Frontal cortex (tissue), 3 donors: ENCODE measurements at regions not wholly inside any gene's neighbourhood (a gene's known extent, or its start where the extent isn't known, plus 50 kb on each side); places are given as distances from the start of the nearest gene placed in this dataset.
"Not testable (repeated sequence)": the region's sequence is repeated elsewhere in the genome, so short reads cannot be mapped to it uniquely, and the experiment has no call there.

Experiments
- DNase-seq, 2 donors: peaks; one replicate each; pipeline ENCODE4 v3.0.0; 2012; ENCODE audit warnings: low spot score in 2 of 2
- FAIRE-seq: peaks from 2 replicates; lab custom pipeline; 2012; peaks lifted over from hg19 to GRCh38; lab: Jason Lieb, UNC
- donor health status: control.
- donor health status: control.
- donor health status: control.

- DNase-seq (no peak), FAIRE-seq (no peak)
Measured at GRCh38 chr4:111988514-111988913, 156.7 kb upstream of the FAM241A start.

DNA sequence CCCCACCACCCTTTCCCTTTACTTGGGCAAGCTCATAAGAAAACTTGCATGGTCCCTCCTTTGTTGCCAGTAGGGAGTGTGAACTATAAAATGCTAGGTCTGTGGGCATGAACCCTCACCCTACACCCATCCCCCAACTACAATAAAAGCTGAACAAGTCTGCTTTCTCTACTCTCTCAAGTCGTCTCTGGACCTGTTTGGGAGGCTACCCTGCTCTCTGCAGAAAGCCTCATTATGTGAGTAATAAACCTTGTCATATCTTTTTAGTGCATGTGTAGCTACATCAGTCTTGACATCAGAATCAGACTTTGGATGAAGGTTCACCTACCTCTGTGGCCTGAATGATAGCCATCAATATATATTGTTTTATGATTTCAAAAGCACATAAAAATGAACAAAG lies 155.4 kb upstream of the FAM241A start:
- FAIRE-seq = no peak
- no peak for DNase-seq

GRCh38 chr4:111991163-111991562 lies 154.1 kb upstream of the FAM241A start:
- DNase-seq (no peak), FAIRE-seq (no peak)

GRCh38 chr4:111991797-111992196 lies 153.5 kb upstream of the FAM241A start:
- FAIRE-seq (no peak), DNase-seq (no peak)

DNA sequence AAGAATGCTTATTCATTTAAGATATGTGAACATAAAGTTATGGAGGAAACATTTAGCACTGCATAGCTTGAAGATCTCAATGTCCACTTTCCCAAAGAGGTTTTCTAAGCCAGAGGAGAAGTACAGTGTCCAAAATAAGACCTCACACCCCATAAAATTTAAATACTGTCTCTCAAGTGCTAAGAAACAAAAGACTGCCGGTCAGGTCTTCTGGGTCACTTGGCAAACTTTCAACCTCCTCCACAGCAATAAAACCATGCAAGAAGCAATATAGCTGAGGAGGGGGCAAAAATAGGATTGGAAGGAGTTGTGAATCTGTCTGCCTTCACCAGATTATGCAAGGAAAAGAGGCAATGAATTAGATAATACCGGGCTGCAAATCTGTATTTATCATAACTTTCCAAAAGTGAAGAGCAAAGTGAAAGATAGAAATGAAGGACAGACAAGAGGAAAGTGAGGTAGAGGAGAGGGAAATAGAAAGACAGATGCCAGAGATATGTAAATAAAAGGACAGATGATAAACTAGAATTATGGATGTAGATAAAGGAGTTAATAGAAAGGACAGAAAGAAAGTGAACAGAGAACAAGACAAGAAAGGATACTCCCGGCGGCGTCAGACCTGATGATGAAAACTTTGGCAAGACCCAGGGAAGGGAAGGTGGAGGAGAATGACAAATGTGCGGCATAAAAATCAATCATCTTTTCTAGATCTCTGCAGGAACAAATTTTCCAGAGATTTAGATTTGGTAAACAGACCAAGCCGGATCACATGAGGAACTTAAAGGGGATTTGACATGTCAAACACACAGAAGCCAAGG lies 152.7 kb upstream of the FAM241A start:
- FAIRE-seq (no peak), DNase-seq (no peak)

DNA sequence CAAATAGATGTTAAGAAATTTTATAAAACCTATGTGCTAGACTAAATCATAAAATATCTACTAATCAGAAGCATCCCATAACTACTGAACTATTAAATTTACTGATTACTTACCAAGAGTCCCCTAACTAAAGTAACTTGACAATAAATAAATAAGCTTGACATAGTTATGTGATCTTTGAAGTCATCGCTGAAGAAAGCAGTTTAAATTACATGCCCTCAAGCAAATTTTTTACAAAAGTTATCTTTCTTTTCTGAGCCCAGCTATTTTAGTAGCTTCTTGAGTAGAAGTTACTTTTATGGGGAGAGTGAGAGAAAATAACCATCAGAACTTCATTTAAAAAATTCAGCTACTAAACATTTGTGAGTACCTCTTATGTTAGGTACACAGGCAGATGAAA lies 150.9 kb upstream of the FAM241A start:
- FAIRE-seq = no peak
- no peak for DNase-seq

- FAIRE-seq (no peak), DNase-seq (no peak)
Measured at GRCh38 chr4:111997785-111998184, 147.5 kb upstream of the FAM241A start.

GRCh38 chr4:111999801-112000200 lies 145.5 kb upstream of the FAM241A start:
- DNase-seq (no peak), FAIRE-seq (no peak)

GRCh38 chr4:112001041-112001440 lies 144.2 kb upstream of the FAM241A start:
- DNase-seq (no peak), FAIRE-seq (no peak)

DNA sequence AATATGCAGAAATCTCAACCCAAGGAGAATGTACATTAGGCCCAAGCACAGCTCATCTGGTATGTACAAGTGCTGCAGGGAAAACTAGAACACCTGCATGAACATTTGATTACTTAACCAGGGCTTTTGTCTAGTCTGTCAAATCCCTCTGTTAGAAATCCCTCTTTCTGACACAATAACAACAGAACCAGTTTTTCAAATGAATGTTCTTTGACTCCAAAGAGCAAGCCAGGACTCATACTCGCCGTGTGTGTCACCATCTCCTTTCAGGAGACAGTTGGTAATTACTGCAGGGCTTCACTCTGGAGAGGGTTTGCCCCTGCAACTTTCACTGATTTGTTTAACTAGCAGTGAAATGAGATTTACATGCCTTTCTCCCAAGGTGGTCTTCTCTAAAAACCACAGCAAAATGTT lies 143.0 kb upstream of the FAM241A start:
- FAIRE-seq (no peak), DNase-seq (no peak)

DNA sequence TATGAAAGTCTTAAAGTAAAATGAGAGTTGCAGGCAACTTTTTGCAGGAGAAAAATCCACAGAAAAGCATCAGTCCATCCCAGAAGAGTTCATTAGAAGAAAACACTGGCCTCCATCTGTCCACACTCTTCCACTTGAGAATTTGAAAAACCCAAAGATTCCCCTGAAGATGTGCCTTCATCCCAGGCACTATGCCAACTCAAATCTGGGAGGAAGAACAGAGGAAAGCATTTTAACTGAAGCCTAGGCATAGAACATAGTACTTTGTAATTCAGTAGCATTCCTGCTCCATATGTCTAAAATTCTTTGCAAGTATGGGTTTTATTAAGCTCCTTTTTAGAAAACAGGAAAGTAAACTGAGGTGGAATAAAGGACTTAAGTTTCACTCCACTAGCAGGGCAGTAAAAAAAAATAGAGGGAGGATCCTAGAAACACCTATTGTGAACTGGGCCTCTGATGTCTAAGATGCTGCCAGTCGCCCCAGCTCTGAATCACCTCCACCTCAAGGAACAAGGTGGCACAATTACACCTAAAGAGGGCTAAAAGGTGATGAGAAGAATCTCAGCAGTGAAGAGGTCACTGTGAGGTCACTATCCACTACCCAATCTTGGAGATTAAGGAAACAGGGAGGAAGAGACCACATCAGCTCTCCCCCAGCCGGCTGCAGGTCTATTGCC lies 141.9 kb upstream of the FAM241A start:
- FAIRE-seq (no peak), DNase-seq (no peak)

DNA sequence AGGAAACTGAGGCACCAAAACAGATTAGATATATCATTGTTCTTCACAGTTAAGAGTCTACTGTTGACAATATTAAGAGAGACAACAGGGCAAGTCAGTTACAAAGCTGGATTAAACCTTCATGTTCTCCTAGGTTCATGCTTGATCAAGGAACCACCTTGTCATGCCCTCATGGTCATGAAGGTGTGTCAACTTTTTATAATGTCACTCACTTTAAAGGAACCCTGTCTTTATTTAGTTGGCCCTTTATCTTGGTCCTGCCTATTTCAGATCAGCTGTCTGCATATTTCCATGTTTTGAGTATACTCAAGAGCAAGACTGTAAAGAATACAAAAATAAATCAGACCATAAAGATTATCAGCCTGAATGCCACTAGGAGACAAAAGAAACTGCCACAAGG lies 140.2 kb upstream of the FAM241A start:
- DNase-seq = no peak
- no peak for FAIRE-seq

GRCh38 chr4:112007391-112007790 lies 137.9 kb upstream of the FAM241A start:
- DNase-seq (no peak), FAIRE-seq (no peak)

GRCh38 chr4:112015960-112016359 lies 129.3 kb upstream of the FAM241A start:
- no peak for DNase-seq
- no peak for FAIRE-seq

- DNase-seq (no peak), FAIRE-seq (no peak)
Measured at GRCh38 chr4:112023402-112023950, 121.8 kb upstream of the FAM241A start.

GRCh38 chr4:112026058-112026457 lies 119.2 kb upstream of the FAM241A start:
- DNase-seq (no peak), FAIRE-seq (no peak)

GRCh38 chr4:112029771-112030171 lies 115.5 kb upstream of the FAM241A start:
- FAIRE-seq (no peak), DNase-seq (no peak)

GRCh38 chr4:112031712-112032328 lies 113.4 kb upstream of the FAM241A start:
- FAIRE-seq (peak; percentile 88), DNase-seq (peak; percentile 2 to 30)

GRCh38 chr4:112036886-112037285 lies 108.4 kb upstream of the FAM241A start:
- FAIRE-seq (no peak), DNase-seq (no peak)

DNA sequence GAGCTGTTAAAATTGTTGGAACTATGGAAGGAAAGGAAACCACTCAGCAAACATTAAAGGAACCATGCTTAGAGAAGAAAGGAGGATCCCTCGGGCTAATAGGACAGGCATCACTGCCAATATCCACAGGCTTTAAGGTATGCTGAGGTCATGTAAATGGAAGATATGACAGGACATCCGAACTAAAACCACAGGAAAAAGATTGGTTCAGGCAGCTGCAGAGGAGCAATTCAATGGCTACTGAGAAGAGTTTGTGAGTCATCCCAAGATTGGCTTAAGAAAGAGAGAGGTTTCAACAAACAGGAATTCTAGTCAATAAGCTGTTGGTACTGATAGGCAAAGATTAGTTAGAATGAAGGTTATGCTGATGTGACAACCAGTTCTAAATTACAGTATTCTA lies 106.4 kb upstream of the FAM241A start:
- no peak for DNase-seq
- FAIRE-seq = no peak

DNA sequence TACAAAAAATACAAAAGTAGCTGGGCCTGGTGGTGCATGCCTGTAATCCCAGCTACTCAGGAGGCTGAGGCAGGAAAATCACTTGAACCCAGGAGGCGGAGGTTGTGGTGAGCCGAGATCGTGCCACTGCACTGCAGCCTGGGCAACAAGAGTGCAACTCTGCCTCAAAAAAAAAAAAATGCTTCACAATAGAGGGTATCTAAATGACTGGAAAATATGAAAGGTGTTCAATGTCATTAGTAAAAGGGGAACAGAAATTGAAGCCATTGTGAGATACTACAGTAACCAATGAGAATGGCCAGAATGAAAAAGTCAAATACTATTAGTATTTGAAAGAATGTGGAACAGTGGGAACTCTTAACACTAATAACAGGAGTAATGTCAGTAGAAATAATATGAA lies 96.1 kb upstream of the FAM241A start:
- DNase-seq, FAIRE-seq: not testable (repeated sequence)
